OCI-LY7 (cell line): ENCODE measurements at regions not wholly inside any gene's neighbourhood (a gene's known extent, or its start where the extent isn't known, plus 50 kb on each side); places are given as distances from the start of the nearest gene placed in this dataset.

Source experiments
- EZH2phosphoT487 ChIP-seq: fragments of 200-600 bp; sonication (generic); IDR thresholded peaks from 2 replicates; pipeline ENCODE4 v1.6.1; 2018; ENCODE audit warnings: low read depth, borderline replicate concordance, mild to moderate bottlenecking, mixed run types, antibody characterized with exemption, low read length, moderate library complexity, mixed read lengths
- TF ChIP-seq, protein P1 (sequence below): fragments of 200-600 bp; sonication (generic); conservative IDR thresholded peaks from 2 replicates; pipeline ENCODE4 v1.5.1; 2014; ENCODE audit warnings: mild to moderate bottlenecking, antibody characterized with exemption, low read length, moderate library complexity, mixed read lengths

DNA sequence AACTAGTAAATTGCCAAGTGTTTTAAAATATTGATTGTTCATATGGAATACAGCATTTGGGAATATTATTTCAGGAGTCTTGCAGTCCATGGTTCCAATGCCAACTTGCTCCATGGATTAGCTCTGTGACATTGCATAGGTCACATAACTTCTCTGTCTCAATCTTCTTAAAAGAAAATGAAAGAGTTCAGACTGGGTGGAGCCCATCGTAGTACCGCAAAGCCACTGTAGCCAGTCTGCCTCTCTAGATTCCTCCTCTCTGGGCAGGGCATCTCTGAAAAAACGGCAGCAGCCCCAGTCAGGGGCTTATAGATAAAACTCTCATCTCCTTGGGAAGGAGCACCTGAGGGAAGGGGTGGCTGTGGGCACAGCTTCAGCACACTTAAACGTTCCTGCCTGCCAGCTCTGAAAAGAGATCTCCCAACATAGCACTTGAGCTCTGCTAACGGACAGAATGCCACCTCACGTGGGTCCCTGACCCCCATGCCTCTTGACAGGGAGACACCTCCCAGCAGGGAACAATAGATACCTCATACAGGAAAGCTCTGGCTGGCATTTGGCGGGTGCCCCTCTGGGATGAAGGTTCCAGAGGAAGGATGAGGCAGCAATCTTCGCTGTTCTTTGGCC lies 168.8 kb upstream of the CNTN4 start:
- TF ChIP-seq, protein P1, sequence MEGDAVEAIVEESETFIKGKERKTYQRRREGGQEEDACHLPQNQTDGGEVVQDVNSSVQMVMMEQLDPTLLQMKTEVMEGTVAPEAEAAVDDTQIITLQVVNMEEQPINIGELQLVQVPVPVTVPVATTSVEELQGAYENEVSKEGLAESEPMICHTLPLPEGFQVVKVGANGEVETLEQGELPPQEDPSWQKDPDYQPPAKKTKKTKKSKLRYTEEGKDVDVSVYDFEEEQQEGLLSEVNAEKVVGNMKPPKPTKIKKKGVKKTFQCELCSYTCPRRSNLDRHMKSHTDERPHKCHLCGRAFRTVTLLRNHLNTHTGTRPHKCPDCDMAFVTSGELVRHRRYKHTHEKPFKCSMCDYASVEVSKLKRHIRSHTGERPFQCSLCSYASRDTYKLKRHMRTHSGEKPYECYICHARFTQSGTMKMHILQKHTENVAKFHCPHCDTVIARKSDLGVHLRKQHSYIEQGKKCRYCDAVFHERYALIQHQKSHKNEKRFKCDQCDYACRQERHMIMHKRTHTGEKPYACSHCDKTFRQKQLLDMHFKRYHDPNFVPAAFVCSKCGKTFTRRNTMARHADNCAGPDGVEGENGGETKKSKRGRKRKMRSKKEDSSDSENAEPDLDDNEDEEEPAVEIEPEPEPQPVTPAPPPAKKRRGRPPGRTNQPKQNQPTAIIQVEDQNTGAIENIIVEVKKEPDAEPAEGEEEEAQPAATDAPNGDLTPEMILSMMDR = no peak
- no peak for TF ChIP-seq EZH2phosphoT487
